ENCODE measurements at regions not wholly inside any gene's neighbourhood (a gene's known extent, or its start where the extent isn't known, plus 50 kb on each side); places are given as distances from the start of the nearest gene placed in this dataset.

DNA sequence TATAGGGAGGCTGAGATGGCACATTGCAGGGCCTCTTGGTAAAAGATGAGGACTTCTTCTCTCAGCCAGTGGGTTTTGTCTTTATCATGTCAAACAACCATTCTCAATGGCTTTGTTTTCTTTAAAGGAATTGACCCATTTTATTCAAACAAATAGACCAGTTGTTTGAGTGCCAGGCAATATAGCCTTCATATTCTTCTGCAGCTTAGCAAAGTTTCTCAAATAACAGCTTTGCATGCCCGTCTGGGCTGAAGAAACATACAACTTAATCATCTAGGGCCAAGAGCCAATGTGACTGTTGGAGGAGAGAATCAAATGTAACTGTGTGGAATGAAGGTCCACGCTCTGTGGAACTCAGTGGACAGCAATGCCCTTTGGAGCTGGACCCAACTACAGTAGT lies 57.4 kb upstream of the ADRA1B start:
- no peak for TF ChIP-seq POLR2A (IDR thresholded peaks at IDR 0.05)
- TF ChIP-seq, protein P1, sequence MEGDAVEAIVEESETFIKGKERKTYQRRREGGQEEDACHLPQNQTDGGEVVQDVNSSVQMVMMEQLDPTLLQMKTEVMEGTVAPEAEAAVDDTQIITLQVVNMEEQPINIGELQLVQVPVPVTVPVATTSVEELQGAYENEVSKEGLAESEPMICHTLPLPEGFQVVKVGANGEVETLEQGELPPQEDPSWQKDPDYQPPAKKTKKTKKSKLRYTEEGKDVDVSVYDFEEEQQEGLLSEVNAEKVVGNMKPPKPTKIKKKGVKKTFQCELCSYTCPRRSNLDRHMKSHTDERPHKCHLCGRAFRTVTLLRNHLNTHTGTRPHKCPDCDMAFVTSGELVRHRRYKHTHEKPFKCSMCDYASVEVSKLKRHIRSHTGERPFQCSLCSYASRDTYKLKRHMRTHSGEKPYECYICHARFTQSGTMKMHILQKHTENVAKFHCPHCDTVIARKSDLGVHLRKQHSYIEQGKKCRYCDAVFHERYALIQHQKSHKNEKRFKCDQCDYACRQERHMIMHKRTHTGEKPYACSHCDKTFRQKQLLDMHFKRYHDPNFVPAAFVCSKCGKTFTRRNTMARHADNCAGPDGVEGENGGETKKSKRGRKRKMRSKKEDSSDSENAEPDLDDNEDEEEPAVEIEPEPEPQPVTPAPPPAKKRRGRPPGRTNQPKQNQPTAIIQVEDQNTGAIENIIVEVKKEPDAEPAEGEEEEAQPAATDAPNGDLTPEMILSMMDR (IDR thresholded peaks at IDR 0.05): no peak
